NCI-H524 treated with DMSO at 0.1 percent for 48 hours (cell line): ENCODE measurements at regions not wholly inside any gene's neighbourhood (a gene's known extent, or its start where the extent isn't known, plus 50 kb on each side); places are given as distances from the start of the nearest gene placed in this dataset.
"Not testable (repeated sequence)": the region's sequence is repeated elsewhere in the genome, so short reads cannot be mapped to it uniquely, and the experiment has no call there.

Experiments used
- DNase-seq: peaks from one replicate; lab custom pipeline; 2025; lab: John Stamatoyannopoulos, UW

DNA sequence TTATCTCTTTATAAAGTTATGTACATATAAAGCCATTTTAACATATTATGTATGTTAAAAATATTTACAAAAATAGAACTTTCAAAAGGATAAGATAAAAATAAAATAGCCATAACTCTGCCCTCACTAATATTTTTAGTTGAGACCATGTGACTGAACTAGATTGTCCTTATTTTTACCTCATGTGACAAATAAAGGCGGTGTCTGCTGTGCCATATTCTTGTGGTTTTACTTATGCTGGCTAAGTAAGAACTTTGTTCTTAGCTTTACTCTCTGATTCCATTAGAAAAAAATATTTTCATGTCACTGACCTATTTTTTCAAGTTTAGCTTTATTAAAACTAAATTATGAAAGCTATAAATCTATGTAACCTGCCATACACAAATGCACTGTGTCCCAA lies 135.6 kb upstream of the TSC22D1 start:
- no peak for DNase-seq

DNA sequence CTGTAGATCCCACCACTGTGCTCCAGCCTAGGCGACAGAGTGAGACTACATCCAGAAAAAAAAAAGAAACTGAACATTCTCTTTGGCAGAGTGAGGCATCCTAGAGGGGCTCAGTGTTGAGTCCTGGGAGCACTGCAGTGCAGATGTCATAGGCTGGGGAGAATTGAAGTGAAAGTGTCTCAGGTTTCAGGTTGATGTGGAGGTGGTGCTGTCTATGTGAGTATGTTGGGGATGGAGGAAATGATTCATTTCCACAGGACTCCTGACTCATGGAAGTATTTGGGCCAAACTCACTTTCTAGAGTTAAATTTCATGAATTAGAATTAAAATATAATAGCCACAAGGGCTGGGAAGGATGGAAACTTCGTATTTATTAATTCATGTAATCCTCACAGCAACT lies 134.4 kb upstream of the TSC22D1 start:
- DNase-seq: no peak

DNA sequence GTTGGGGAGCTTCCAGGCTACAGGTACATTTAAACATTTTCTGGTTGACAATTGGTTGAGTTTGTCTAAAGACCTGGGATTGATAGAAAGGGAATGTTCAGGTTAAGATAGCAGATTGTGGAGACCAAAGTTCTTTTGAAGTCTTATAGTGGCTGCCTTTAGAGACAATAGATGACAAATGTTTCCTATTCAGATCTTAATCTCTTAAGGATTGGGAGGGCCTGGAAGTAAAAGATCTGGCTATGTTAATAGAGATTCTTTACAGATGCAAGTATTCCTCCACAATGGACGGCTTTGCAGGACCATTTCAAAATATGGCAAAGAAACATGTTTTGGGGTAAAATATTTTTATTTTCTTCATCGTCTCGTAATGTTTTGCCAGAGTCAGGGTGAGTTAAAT lies 128.7 kb upstream of the TSC22D1 start:
- DNase-seq: not testable (repeated sequence)

DNA sequence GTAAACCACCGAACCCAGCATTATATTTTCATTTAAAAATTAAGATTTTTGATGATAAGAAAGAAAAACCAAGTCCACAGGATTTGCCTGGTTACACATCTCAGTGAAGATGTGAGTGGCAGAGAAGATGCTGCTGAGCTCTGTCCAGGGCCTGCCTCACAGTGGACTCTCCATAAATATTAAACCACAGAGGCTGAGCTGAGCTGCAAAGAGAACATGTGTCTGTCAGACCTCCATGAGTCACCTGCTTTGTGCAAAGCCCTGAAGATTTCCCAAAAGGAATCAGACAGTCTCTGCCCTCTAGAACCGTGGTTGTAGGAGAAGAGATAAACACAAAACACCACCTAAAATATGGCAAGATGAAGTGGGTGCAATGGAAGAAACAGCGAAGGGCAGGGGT lies 127.2 kb upstream of the TSC22D1 start:
- no peak for DNase-seq

DNA sequence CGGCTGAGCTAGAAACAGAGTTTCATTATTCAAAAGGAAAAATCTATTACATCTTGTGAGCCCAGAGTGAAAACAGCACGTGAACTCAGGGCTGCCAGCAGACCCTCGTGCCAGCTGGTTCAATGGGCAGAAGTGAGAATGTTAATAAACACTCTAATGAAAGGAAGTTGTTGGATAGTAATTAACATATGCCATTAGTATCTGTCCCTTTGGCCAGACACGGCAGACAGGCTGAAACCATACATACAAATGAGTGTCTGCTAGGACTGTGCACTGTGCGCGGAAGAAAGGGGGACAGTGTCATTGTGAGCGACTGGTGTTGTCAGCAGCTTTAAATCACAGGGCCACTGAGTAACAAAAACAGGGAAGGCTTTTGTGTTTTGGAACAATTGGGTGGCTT lies 121.9 kb upstream of the TSC22D1 start:
- DNase-seq: no peak

DNA sequence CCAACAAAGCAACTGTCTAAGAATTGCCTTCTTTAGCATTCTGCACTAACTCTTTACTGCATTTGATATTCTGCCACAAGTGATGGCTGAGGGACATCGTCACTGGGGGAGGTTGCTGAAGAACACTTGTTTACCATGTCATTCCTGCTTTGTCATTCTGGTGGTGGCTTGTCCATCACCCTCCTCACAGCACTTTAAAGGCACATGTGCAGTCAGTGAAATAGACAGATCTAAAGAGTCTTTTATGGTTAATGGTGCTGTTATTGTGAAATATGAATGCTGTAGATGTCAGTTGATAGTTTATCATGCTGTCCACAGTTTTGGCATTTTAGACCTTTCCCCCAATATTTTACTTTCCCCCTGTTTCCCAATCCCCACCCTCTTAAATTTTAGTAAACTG lies 120.9 kb upstream of the TSC22D1 start:
- DNase-seq: no peak

DNA sequence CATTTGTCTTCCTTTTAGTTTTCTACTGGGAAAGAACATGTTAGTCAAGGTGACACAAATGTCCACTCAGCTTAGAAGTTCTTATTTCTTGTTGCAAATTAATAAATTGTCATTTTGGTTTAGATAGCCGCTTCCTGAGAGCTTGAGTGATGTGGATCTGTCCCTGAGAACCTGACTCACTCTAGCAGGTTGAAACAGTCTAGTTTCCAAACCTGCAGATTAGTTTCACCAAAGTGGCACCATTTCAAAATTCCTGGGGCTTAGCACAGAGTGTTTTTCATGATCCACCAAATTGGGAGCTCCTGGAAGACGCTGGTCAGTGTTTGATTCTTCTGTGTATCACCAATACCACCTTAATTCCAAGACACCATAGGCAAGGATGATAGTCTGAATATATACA lies 119.4 kb upstream of the TSC22D1 start:
- no peak for DNase-seq

DNA sequence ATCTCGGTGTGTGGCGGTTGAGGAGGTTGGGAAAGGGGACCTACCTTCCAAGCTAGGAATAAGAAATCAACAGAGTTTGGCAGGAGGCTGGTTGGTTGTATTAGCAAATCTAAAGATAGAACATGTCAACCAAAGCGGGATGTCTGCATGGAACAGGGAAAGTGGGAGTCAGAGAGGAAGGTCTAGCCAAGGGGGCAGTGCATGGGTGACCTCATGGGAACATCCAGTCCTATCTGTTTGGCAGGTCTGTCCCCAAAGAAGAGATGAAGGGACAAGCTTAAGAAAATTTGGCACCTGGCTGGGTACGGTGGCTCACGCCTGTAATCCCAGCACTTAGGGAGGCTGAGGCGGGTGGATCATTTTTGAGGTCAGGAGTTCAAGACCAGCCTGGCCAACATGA lies 118.7 kb upstream of the TSC22D1 start:
- no peak for DNase-seq

DNA sequence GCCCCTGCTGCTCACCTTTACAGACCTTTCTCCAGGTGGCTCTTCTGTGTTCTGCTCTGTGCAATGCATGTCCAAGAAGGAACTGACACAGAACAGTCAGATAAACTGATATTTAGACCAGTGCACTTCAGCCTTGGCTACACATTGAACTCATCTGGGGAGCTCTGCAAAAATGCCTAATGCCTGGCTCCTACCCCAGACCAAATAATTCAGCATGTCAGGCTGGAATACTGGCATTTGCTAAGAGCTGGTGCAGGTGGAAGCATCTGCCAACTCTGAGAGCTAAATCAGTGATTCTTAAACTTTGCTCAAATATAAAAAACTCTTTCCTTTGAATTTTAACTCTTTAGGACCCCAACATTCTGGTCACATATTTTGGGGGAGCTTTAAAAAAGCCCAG lies 118.2 kb upstream of the TSC22D1 start:
- DNase-seq: no peak

DNA sequence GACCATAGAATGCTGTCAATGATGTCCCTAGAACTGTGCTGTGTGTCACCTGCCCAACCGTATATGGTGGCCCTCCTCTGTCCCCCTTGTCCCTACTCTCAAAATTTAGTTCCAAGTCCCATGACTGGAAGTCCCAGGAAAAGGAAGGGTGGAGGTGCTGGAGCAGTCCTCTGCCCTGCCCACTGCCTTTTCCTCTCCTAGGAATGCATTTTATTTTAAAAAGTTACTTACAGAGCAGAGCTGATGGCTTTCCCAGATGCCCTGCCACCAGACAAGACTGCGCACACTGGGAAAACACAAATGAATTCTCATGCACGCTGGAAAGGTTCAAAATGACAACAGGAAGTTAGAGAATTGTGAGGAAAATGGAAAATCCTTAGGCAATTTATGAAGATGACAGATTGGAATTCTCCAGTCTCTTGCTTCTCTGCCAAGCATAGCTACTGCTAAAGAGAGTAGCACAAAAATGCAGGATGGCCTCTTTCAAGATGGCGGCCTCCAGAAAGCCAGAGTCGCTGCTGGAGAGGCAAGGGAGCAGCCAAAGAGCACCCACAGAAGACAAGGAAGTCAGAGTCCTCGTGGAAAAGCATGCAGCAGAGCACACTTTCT lies 117.1 kb upstream of the TSC22D1 start:
- DNase-seq: no peak

DNA sequence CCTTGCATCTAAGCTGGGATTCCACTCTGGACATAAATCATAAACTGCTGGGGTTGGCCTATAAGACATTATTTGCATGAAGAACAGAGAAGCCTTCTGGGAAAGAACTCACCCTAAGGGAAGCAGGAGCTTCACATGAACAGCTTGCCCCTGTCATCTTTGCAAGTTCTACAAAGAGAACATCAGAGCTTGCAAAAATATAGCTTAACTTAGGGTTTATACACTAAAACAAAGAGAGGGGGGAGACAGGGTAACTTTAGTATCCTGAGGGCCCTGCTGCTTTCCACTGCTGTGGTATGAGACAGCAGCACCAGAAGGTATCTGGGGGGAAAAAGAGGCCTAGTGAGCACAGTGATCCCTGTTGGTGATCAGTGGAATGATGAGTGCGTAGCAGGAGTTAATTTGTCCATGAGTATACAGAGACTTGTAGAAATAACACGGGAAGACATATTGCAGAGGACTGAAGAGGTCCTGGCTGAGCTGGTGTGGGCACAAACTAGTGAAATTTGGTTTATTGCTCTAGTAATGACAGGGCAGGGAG lies 116.1 kb upstream of the TSC22D1 start:
- DNase-seq: no peak

DNA sequence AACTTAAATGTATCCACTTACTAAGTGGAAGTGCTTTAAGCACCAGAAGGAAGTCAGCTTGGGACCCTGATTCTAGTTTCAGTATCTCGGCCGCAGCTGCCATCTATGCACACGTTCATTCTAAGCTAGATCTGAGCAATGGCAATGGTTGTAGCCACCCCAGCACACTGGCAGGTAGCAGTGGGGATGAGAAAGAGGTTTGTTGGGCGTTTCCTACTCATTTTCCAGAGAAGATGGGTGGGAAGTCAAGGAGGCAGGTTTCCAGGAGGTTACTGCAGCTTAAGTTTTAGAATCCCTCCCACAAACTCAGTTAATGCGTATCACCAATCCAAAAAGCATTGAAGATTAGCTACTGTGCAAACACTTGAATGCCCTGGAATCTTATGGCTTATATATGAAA lies 114.2 kb upstream of the TSC22D1 start:
- no peak for DNase-seq

DNA sequence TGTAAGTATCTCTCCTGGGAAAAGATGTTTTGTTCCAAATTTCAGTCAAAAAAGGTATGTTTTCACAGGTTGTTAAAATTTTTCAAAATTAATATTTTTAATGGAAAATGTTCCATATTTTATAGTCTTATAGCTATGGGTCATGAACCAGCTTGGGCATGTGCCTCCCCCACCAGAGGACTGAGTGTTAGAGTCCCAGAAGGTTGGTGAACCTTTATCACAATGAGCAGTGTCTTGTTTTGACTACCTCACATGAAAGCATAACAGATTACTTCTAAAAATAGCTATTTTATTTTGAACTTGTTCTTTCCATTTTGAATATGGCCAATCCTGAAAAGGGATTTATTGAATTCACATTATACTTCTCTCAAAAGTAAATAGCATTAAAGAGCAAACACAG lies 112.5 kb upstream of the TSC22D1 start:
- DNase-seq: no peak

DNA sequence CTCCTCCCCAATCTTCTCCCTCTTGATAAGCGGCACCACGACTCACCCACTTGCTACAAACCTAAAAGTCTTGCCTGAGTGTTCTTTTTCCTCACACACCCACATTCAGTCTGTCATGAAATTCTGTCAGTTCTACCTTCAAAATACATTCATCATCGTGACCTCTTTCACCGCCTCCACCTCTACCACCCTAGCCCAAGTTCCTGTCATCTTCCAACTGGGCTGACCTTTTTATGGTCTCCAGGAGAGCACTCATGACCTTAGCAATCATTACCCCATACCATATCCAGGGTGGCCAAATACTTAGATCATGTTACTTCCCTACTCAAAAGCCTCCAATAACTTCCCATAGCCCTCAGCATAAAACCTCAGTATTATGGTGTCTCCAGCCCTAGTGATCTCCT lies 110.4 kb upstream of the TSC22D1 start:
- DNase-seq: no peak

DNA sequence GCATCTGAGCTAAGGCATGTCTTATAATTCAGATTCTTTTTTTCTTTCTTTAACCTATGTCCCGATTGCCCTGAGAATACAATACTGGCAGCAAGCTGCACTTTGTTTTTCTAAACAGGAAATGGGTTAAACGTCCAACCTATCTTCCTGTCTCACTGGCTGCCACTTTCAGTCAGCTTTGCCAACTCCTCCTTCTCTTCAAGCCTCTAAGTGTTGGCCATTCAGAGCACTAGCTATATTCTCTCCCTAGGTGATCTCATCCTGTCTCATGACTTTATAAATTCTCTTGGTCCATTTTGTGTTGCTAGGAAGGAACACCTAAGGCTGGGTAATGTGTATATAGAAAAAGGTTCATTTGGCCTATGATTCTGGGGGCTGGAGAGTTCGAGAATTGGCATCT lies 109.5 kb upstream of the TSC22D1 start:
- no peak for DNase-seq

DNA sequence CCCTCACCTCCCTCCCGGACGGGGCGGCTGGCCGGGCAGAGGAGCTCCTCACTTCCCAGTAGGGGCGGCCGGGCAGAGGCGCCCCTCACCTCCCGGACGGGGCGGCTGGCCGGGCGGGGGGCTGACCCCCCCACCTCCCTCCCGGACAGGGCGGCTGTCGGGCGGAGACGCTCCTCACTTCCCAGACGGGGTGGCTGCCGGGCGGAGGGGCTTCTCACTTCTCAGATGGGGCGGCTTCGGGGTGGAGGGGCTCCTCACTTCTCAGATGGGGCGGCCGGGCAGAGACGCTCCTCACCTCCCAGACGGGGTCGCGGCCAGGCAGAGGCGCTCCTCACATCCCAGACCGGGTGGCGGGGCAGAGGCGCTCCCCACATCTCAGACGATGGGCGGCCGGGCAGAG lies 106.3 kb upstream of the TSC22D1 start:
- not testable (repeated sequence) for DNase-seq

DNA sequence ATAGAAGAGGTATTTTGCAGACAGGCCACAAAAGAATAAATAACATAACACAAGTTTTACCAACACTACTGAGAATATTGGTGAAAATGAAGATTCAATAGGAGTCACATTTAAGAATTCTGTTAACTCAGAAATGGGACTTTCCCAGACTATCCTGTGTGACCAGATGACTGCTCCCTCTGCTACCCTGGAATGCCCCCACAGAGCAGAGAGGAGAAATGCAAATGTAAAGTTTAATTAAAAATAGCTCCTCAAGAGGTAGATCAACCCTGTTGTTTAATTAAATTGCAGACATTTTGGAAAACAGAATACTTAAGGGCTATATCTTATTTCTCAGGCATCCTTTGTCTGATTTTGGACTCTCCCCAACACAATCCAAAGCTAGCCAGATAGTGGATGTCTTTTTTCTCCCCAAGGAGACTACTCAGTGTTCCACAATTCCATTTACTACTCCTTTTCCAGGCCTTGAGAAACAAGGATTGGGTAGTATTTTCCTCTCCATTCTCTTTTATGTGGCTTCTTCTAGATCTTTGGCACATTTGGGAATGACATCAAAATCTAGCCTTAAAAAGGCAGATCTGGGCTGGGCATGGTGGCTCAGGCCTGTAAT lies 104.7 kb upstream of the TSC22D1 start:
- no peak for DNase-seq

DNA sequence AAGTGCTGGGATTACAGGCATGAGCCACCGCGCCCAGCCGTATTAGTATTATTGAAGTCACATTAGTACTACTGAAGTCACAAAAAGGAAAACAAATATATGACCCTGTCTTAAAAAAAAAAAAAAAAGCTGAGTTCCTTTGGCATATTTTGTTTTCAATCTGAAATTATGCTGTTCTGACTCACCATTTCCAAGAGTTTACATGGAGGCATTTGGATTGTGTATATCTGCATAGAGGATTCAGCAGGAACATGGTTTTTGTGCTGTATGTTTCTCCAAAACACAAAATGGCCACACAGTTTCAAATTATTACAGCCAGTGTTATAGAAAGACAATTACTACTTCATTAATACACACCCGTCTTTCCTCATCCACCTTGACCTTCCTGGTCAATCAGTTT lies 103.5 kb upstream of the TSC22D1 start:
- no peak for DNase-seq

DNA sequence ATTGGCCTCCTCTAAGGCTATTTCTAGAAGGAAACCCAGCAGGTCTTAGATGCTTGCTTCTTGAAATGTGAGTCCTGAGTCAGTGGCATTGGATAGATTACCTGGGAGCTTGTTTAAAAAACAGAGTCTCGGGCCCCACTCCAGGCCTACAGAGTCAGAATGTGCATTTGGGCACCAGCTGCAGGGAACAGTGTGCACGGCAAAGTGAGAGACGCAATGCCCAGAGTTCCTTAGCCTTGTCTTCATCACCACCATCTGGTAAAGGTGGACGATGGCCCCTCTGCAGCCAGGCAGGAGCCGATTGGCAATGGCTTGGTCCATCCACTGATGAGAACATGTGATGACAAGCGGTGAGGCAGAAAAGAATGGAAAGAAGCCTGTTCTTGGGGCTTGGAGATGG lies 102.1 kb upstream of the TSC22D1 start:
- no peak for DNase-seq

DNA sequence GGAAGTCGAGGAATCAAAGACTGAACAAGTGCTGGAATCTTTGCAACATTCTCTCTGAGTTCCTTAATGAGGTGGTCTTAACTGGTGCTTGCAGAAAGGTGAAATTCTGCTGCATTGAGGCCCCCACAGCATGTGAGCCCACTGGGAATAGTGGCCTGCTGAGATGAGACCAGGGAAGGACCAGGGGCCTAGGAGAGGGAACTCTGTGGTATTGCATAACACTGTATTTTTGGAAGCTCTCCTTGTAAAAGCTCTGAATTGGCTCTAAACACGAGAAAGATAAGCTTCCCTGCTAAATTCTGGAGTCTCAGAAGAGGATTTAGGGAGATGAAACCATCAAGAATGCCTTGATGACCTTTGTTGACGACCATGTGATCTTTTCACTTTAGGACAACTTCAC lies 100.4 kb upstream of the TSC22D1 start:
- DNase-seq: no peak

DNA sequence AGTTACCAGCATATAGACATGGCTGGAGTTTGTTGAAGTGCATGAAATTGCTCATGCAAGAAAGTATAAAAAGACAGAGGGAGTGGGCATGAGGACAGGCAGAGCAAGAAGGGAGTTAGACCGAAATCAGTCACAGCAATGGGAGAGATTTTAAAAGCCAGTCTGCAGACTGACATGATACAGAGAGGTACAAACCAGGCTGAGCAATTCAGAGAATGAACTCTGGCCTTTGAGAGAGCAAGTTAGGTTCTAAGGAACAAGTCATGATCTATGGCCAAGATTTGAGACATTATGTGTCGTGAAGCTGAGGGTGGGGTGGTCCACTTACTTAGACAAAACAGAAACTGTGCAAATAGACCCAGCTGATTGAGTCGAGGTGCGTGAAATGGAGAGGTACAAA lies 93.4 kb upstream of the TSC22D1 start:
- DNase-seq: no peak

DNA sequence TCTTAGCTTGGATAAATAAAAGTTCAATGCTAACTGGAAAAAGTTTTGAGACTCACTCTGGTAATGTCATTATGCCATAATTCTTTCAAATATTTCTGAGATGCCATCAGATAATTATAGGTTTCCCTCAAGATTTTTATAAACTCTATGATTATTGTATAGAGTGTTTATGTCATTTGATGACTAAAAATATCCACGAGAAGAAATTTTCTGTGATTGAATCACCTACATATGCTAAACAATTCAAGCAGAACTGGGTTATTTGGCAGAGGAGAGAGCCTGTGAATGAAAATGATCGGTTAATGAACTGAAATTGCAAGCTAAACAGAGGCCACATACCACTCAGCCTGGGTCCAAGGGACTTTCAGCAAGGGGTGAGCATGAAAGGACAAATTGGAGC lies 92.6 kb upstream of the TSC22D1 start:
- DNase-seq: no peak

DNA sequence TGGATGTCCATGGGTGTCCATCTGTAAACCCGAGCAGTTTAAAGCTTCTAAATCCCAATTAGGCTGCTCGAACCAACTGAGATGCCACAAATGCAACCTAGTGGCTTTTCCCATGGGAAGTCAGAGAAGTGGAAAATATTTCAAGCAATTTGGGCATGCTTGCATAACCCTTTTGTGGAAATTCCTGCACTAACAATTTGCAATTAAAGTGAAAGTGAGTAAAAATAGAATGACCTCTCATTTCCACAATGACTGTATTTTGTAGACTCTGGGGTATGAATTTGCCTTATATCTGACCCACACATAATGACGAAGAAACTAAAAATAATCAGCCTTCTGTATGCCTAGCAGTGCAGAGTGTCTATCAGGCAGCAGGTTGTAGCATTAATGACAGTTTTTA lies 91.8 kb upstream of the TSC22D1 start:
- no peak for DNase-seq

DNA sequence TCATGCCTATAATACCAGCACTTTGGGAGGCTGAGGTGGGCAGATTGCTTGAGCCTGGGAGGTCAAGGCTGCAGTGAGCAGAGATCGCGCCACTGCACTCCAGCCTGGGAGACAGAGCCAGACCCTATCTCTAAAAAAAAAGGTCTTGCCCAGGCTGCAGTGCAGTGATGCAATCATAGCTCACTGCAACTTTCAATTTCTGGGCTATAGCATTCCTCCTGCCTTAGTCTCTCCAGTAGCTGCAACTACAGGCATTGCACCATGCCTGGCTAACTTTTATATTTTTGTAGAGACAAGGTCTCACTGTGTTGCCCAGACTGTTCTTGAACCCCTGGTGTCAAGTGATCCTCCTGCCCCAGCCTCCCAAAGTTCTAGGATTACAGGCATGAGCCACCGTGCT lies 90.4 kb upstream of the TSC22D1 start:
- not testable (repeated sequence) for DNase-seq
